ENCODE measurements at regions not wholly inside any gene's neighbourhood (a gene's known extent, or its start where the extent isn't known, plus 50 kb on each side); places are given as distances from the start of the nearest gene placed in this dataset.
"Not testable (repeated sequence)": the region's sequence is repeated elsewhere in the genome, so short reads cannot be mapped to it uniquely, and the experiment has no call there.

- H3K27me3 ChIP-seq (ENCODE audit: insufficient read depth, low read length); H3K4me1 ChIP-seq (ENCODE audit: insufficient read depth, low read length); H3K4me3 ChIP-seq (ENCODE audit: low read length); H3K9me3 ChIP-seq (ENCODE audit: low read depth, low read length): not testable (repeated sequence)
These were observed 123.6 kb upstream of the RHOU start for GRCh38 chr1:228611707-228612106.

DNA sequence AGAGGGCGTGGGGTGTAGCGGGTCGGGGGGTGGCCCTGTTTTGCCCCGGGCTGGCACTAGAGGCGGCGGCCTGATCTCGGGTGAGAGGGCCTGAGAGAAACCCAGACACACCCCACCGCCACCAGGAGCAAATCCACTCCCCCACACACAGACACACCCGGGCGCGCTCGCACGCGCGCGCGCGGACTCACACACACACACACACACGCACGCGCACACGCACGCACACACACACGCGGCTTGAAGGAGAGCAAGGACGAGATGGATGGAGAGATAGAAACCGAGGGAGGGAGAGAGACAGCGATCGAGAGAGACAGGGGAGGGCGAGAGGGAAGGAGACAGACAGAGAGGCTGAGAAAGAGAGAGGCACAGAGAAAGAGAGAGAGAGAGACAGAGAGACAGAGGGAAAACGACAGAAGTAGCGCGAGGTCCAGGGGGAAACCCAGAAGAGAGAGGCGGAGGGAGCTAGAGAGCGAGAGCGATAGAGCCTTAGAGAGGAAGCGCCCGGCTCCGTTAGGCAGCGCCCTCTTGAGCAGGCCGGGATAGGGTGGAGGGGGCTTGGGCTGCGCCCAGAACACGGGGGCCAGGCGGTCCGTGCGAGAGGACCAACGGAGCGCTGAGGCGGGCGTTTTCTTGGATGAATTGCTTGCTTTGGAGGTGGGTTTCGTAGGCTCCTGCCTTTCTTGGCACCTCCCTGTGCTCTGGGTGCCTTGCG is 113.1 kb upstream of the RHOU start:
- not testable (repeated sequence) for H3K9me3 ChIP-seq (ENCODE audit: low read depth, low read length); H3K4me1 ChIP-seq (ENCODE audit: insufficient read depth, low read length); H3K27me3 ChIP-seq (ENCODE audit: insufficient read depth, low read length); H3K4me3 ChIP-seq (ENCODE audit: low read length)

- H3K27me3 ChIP-seq (ENCODE audit: insufficient read depth, low read length); H3K4me1 ChIP-seq (ENCODE audit: insufficient read depth, low read length); H3K4me3 ChIP-seq (ENCODE audit: low read length); H3K9me3 ChIP-seq (ENCODE audit: low read depth, low read length): not testable (repeated sequence)
These were observed 108.8 kb upstream of the RHOU start for GRCh38 chr1:228626481-228626880.

- H3K4me1 ChIP-seq (ENCODE audit: insufficient read depth, low read length); H3K9me3 ChIP-seq (ENCODE audit: low read depth, low read length); H3K27me3 ChIP-seq (ENCODE audit: insufficient read depth, low read length); H3K4me3 ChIP-seq (ENCODE audit: low read length): not testable (repeated sequence)
These were observed 102.4 kb upstream of the RHOU start for GRCh38 chr1:228632858-228633257.

- H3K4me3 ChIP-seq (ENCODE audit: low read length); H3K9me3 ChIP-seq (ENCODE audit: low read depth, low read length); H3K4me1 ChIP-seq (ENCODE audit: insufficient read depth, low read length); H3K27me3 ChIP-seq (ENCODE audit: insufficient read depth, low read length): not testable (repeated sequence)
These were observed 100.0 kb upstream of the RHOU start for GRCh38 chr1:228635304-228635703.

- H3K4me3 ChIP-seq (ENCODE audit: low read length); H3K4me1 ChIP-seq (ENCODE audit: insufficient read depth, low read length); H3K9me3 ChIP-seq (ENCODE audit: low read depth, low read length); H3K27me3 ChIP-seq (ENCODE audit: insufficient read depth, low read length): not testable (repeated sequence)
These were observed 97.8 kb upstream of the RHOU start for GRCh38 chr1:228637529-228637928.

DNA sequence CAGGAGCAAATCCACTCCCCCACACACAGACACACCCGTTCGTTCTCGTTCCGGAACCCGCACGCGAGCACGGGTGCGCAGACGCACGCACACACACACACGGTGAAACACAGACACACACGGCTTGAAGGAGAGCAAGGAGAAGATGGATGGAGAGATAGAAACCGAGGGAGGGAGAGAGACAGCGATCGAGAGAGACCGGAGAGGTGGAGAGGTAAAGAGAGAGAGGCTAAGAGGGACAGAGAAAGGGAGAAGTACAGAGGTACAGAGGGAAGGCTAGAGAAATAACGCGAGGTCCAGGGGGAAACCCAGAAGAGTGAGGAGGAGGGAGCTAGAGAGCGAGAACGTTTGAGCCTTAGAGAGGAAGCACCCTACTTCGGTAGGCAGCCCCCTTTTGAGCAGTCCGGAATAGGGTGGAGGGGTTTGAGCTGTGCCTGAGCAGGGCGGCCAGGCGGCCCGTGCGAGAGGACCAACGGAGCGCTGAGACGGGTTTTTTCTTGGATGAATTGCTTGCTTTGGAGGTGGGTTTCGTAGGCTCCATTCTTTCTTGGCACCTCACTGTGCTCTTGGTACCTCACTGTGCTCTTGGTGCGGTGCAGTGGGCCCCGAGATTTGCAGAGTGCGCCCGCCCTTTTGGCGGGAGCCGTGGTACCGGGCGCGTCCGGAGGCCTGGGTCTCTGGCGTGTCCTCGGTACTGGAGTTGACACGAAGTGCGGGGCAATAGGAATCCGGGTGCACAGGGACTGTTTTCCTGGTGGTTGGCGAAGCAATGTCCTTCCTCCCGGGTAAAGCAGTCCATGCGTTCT is 88.4 kb upstream of the RHOU start:
- Histone ChIP-seq H3K9me3 (ENCODE audit: low read depth, low read length) (no peaks in the 10 kb centered on the region), H3K4me1 (ENCODE audit: insufficient read depth, low read length) (peaks cover 24% of the 10 kb centered on the region), H3K4me3 (ENCODE audit: low read length) (peak overlapping the region; percentile 41), H3K27me3 (ENCODE audit: insufficient read depth, low read length) (peaks cover 52% of the 10 kb centered on the region)

DNA sequence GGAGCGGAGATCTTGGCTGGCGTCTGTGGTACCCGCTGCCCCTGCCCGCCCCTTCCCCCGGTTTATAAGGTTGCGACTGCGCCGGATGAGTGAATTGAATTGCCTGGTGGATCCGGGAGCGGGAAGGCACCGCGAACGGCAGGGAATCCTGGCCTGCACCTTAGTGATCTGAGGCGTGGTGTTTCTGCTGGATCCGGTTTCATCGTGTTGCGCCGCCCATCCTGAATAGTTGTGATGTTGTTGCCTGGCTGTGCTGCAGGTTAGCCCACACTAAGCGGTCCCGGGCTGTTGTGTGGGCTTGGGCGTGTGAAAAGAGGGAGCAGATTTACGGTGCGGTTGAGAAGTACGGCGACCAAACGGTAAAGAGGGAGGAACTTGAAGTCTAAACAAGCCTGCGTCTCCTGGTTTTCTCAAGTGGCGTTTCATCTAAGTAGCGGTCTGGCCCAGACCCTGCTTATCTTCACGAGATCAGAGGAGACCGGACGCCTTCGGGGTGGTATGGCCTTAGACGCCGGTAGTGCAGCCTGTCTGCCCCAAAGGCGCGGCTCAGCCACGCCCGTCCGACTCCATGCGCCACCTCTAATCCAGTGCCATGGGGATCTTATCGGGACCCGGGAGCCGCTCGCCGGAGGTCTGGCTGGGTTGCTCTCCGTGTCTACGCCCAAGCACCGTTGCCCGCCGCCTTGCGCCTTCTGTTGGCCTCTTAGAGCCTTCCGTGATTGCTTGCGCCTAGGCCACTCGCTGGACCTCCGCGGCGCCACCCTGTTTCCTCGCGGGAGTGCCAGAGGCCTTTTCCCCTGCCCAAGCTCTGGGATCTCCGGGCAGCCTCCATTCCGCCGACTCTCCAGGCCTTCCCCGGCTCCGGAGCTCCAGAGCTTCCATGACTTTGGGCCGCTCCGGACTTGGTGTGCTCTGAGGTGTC is 87.5 kb upstream of the RHOU start:
- H3K4me1 ChIP-seq (ENCODE audit: insufficient read depth, low read length), result peaks cover 24% of the 10 kb centered on the region
- no peaks in the 10 kb centered on the region for H3K9me3 ChIP-seq (ENCODE audit: low read depth, low read length)
- H3K4me3 ChIP-seq (ENCODE audit: low read length), result peak overlapping the region; percentile 41
- H3K27me3 ChIP-seq (ENCODE audit: insufficient read depth, low read length), result peaks cover 60% of the 10 kb centered on the region

DNA sequence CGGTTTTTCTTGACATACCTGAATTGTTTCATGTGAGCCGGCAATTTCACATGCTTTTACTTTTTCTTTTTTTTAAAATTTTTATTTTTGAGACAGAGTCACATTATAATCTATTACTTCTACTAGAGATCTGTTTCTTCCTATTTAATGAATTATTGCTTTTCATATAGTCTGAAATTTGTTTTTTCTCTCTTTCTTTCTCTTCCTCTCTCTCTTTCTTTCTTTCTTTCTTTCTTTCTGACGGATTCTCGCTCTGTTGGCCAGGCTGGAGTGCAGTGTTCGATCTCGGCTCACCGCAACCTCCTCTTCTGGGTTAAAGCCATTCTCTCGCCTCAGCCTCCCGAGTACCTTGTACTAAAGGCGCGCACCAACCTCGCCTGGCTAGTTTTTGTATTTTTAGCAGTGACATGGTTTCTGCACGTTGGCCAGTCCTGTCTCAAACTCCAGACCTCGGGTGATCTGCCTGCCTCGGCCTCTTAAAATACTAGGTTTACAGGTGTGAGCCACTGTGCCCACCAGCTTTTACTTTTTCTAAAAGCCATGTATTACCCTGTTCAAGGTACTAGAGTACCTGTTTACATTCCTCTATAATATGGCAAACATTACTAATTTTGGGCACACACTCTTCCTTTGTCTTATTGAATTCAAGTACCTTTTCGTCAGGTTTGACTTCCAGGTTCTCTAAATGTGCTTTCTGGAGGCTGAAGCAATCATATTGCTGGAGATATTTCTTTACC is 86.5 kb upstream of the RHOU start:
- Histone ChIP-seq H3K4me3 (ENCODE audit: low read length) (no peak overlapping the region), H3K27me3 (ENCODE audit: insufficient read depth, low read length) (peaks cover 68% of the 10 kb centered on the region)

DNA sequence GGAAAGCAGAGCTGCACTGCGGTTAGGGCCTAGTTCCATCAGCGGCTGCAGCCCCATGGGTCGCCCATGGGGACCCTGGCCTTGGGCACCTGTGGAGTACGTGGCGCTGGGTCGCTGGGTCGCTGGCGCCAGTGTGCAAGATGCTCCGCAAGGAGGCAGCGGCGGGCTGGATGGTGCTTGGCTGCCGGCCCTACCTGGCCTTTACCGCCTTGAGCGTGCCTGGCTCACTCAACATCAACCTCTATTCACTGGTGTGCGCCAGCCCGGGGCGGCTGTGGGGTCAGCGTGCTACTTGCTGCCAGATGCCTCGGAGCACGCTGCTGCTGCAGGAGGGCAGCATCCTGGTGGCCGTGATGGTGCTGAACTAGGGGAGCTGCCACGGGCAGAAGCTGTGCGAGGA is 85.1 kb upstream of the RHOU start:
- Histone ChIP-seq H3K9me3 (ENCODE audit: low read depth, low read length) (no peaks in the 10 kb centered on the region), H3K4me3 (ENCODE audit: low read length) (no peak overlapping the region), H3K27me3 (ENCODE audit: insufficient read depth, low read length) (peaks cover 79% of the 10 kb centered on the region), H3K4me1 (ENCODE audit: insufficient read depth, low read length) (peaks cover 24% of the 10 kb centered on the region)

More for the DNA sequence above, 86.5 kb upstream of the RHOU start:
- no peaks in the 10 kb centered on the region for H3K9me3 ChIP-seq (ENCODE audit: low read depth, low read length)
- peaks cover 24% of the 10 kb centered on the region for H3K4me1 ChIP-seq (ENCODE audit: insufficient read depth, low read length)

DNA sequence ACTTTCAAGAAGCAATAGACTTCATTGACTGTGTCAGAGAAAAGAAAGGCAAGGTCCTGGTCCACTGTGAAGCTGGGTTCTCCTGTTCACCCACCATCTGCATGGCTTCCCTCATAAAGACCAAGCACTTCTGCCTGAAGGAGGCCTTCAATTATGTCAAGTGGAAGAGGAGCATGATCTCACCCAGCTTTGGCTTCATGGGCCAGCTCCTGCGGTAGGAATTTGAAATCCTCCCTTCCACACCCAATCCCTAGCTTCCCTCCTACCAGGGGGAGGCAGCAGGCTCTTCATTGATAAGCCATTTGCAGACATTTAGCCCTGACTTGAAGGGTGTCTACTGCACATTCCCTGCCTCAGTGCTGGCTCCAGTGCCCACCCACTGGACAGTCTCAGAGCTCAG is 84.3 kb upstream of the RHOU start:
- Histone ChIP-seq H3K27me3 (ENCODE audit: insufficient read depth, low read length) (peaks cover 79% of the 10 kb centered on the region), H3K4me1 (ENCODE audit: insufficient read depth, low read length) (peaks cover 24% of the 10 kb centered on the region)

GRCh38 chr1:228652116-228652515 is 83.2 kb upstream of the RHOU start:
- Histone ChIP-seq H3K4me1 (ENCODE audit: insufficient read depth, low read length) (peaks cover 18% of the 10 kb centered on the region), H3K4me3 (ENCODE audit: low read length) (no peak overlapping the region), H3K9me3 (ENCODE audit: low read depth, low read length) (no peaks in the 10 kb centered on the region), H3K27me3 (ENCODE audit: insufficient read depth, low read length) (peaks cover 75% of the 10 kb centered on the region)

More for the DNA sequence above, 84.3 kb upstream of the RHOU start:
- H3K4me3 ChIP-seq (ENCODE audit: low read length), result no peak overlapping the region
- no peaks in the 10 kb centered on the region for H3K9me3 ChIP-seq (ENCODE audit: low read depth, low read length)

DNA sequence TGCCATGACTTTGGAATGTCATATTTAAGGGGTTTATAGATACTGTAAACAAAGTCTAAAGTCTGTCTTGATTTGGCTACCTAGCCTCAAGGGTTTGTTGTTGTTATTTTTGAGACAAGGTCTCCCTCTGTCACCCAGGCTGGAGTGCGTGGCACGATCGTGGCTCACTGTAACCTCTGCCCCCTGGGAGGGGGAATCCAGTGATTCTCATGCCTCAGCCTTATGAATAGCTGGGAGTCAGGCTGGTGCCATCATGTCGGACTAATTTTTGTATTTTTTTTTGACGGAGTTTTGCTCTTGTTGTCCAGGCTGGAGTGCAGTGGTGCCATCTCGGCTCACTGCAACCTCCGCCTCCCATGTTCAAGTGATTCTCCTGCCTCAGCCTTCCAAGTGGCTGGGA is 82.2 kb upstream of the RHOU start:
- not testable (repeated sequence) for H3K9me3 ChIP-seq (ENCODE audit: low read depth, low read length); H3K4me3 ChIP-seq (ENCODE audit: low read length); H3K4me1 ChIP-seq (ENCODE audit: insufficient read depth, low read length)
- peaks cover 66% of the 10 kb centered on the region for H3K27me3 ChIP-seq (ENCODE audit: insufficient read depth, low read length)

GRCh38 chr1:228653748-228654147 is 81.5 kb upstream of the RHOU start:
- H3K9me3 ChIP-seq (ENCODE audit: low read depth, low read length), result no peaks in the 10 kb centered on the region
- peaks cover 59% of the 10 kb centered on the region for H3K27me3 ChIP-seq (ENCODE audit: insufficient read depth, low read length)
- no peak overlapping the region for H3K4me3 ChIP-seq (ENCODE audit: low read length)
- H3K4me1 ChIP-seq (ENCODE audit: insufficient read depth, low read length), result peaks cover 2% of the 10 kb centered on the region
